GM12878 (cell line): ENCODE measurements at regions not wholly inside any gene's neighbourhood (a gene's known extent, or its start where the extent isn't known, plus 50 kb on each side); places are given as distances from the start of the nearest gene placed in this dataset.

ENCODE experiments used
- ATAC-seq: fragments of 200-7000 bp; cut with Tn5 transposase; 3 replicates; pipeline ENCODE4 v1.9.1; 2020; ENCODE audit warnings: mild to moderate bottlenecking, moderate library complexity
- BruUV-seq: library from RNA; stranded (reverse); fragments of 400-500 nt; replicated peaks from 2 replicates; lab custom pipeline; 2021; lab: Mats Ljungman, UMichigan
- CTCF ChIA-PET: fragments of 300-600 bp; sonication (Branson Sonifier 250); formaldehyde crosslinking; extraction: SDS; loops from one replicate; lab custom pipeline; 2021; ENCODE audit warnings: inconsistent platforms; lab: Yijun Ruan, JAX
- POLR2A ChIA-PET: fragments of 350-600 bp; formaldehyde crosslinking; extraction: SDS; loops from one replicate; lab custom pipeline; 2021; ENCODE audit warnings: inconsistent platforms; lab: Charles Lee
- RAD21 ChIA-PET: fragments of 300-600 bp; sonication (Branson Sonifier 250); formaldehyde crosslinking; loops from one replicate; lab custom pipeline; 2023; ENCODE audit warnings: antibody characterized with exemption; ENCODE audit not compliant: unreplicated experiment; lab: Charles Lee
- SMC1A ChIA-PET: fragments of 300-600 bp; sonication (Branson Sonifier 250); formaldehyde crosslinking; loops from one replicate; lab custom pipeline; 2023; ENCODE audit not compliant: unreplicated experiment, uncharacterized antibody; lab: Charles Lee
- DNase-seq: peaks from one replicate; pipeline ENCODE4 v3.0.0-alpha.2; 2011; ENCODE audit warnings: low read depth, low spot score
- FAIRE-seq: peaks from 3 replicates; lab custom pipeline; 2011; peaks lifted over from hg19 to GRCh38; lab: Jason Lieb, UNC
- H2AFZ ChIP-seq: 2 replicates; pipeline ENCODE4 v1.6.0; 2011; ENCODE audit warnings: low read depth, low read length, control low read depth; ENCODE audit not compliant: control insufficient read depth
- H3K27ac ChIP-seq: 2 replicates; pipeline ENCODE4 v1.5.1; 2011; ENCODE audit warnings: control low read depth; ENCODE audit not compliant: control insufficient read depth, insufficient read depth
- H3K27me3 ChIP-seq, 2 experiments: replicated peaks in 1 of 2; 2 replicates each; pipeline versions ENCODE4 v1.6.0 to v1.6.1; 2011; ENCODE audit warnings: low read length in 1 of 2; ENCODE audit not compliant: control insufficient read depth in 2 of 2, insufficient read depth in 2 of 2
- H3K36me3 ChIP-seq, 2 experiments: 2 replicates each; pipeline ENCODE4 v1.5.1; 2011; ENCODE audit warnings: low read length in 1 of 2; ENCODE audit not compliant: control insufficient read depth in 2 of 2, insufficient read depth in 2 of 2
- H3K4me1 ChIP-seq: 2 replicates; pipeline ENCODE4 v1.6.1; 2011; ENCODE audit warnings: mild to moderate bottlenecking, low read length, moderate library complexity, mixed read lengths; ENCODE audit not compliant: control insufficient read depth, insufficient read depth
- H3K4me2 ChIP-seq: 2 replicates; pipeline ENCODE4 v1.6.0; 2011; ENCODE audit warnings: control low read depth; ENCODE audit not compliant: control insufficient read depth, insufficient read depth
- H3K4me3 ChIP-seq: fragments of 200-600 bp; sonication (generic); 2 replicates; pipeline ENCODE4 v1.5.1; 2016
- H3K79me2 ChIP-seq: 2 replicates; pipeline ENCODE4 v1.6.0; 2011; ENCODE audit warnings: low read length; ENCODE audit not compliant: control insufficient read depth, insufficient read depth
- H3K9ac ChIP-seq: 2 replicates; pipeline ENCODE4 v1.8.0; 2011; ENCODE audit warnings: low read length, control low read depth, mixed read lengths; ENCODE audit not compliant: control insufficient read depth, insufficient read depth
- H3K9me3 ChIP-seq: replicated peaks from 3 replicates; pipeline ENCODE4 v1.5.1; 2011; ENCODE audit warnings: mild to moderate bottlenecking, low read length; ENCODE audit not compliant: control insufficient read depth, insufficient read depth
- H4K20me1 ChIP-seq: 2 replicates; pipeline ENCODE4 v1.6.0; 2011; ENCODE audit not compliant: control insufficient read depth, insufficient read depth
- E2F4 ChIP-seq: IDR thresholded peaks from 2 replicates; pipeline ENCODE4 v1.6.1; 2012; ENCODE audit warnings: low read depth, low read length, improper control_type of control experiment
- EGR1 ChIP-seq, 2 experiments: IDR thresholded peaks; 1 replicate in 1 of 2; 2 replicates in 1 of 2; pipeline ENCODE4 v1.6.1; 2011 to 2012; ENCODE audit warnings: low read depth in 2 of 2, low read length in 2 of 2, borderline replicate concordance in 1 of 2, mild to moderate bottlenecking in 1 of 2, moderate library complexity in 1 of 2
- GATAD2B ChIP-seq: fragments of 450-650 bp; conservative IDR thresholded peaks from 2 replicates; pipeline ENCODE4 v1.6.1; 2017; ENCODE audit warnings: low read depth, mild to moderate bottlenecking, moderate library complexity
- IKZF1 ChIP-seq: fragments of 450-650 bp; conservative IDR thresholded peaks from 2 replicates; pipeline ENCODE4 v1.6.1; 2017; ENCODE audit warnings: antibody characterized with exemption, mild to moderate bottlenecking
- IKZF2 ChIP-seq, 2 experiments: fragments of 450-650 bp; IDR thresholded peaks; 2 replicates each; pipeline ENCODE4 v1.6.1; 2017; ENCODE audit warnings: mild to moderate bottlenecking in 2 of 2, moderate library complexity in 2 of 2
- RELB ChIP-seq: fragments of 450-650 bp; IDR thresholded peaks from 2 replicates; pipeline ENCODE4 v1.6.1; 2017; ENCODE audit warnings: low read depth, mild to moderate bottlenecking, moderate library complexity
- SRF ChIP-seq, 2 experiments: IDR thresholded peaks; 2 replicates each; pipeline ENCODE4 v1.6.1; 2011; ENCODE audit warnings: low read depth in 2 of 2, low read length in 2 of 2, mild to moderate bottlenecking in 1 of 2, moderate library complexity in 1 of 2
- ZNF24 ChIP-seq: fragments of 450-650 bp; IDR thresholded peaks from 2 replicates; pipeline ENCODE4 v1.6.1; 2017; ENCODE audit warnings: antibody characterized with exemption, mild to moderate bottlenecking
- WGBS: methylation state at CpG from one replicate; pipeline ENCODE4 v1.1.6; 2016; ENCODE audit warnings: low lambda C conversion rate; ENCODE audit not compliant: insufficient replicate concordance, insufficient coverage; ENCODE audit errors: missing lambda C conversion rate; 5-methylcytosine and 5-hydroxymethylcytosine counted together
- in situ Hi-C: fragments of 300-500 bp; cut with MboI; formaldehyde crosslinking; loops from 9 replicates; pipeline ENCODE4 v1.14.3; 2018; ENCODE audit warnings: mixed read lengths
- intact Hi-C: fragments of 100-400 bp; cut with micrococcal nuclease; formaldehyde crosslinking; loops from one replicate; pipeline ENCODE4 v1.14.2; 2022; ENCODE audit not compliant: unreplicated experiment
- TF ChIP-seq, protein P1 (sequence below): fragments of 150-350 bp; IDR thresholded peaks from 2 replicates; pipeline ENCODE4 v1.6.1; 2016; ENCODE audit warnings: low read depth, low read length
- TF ChIP-seq, protein P2 (sequence below): IDR thresholded peaks from 2 replicates; pipeline ENCODE4 v1.6.1; 2011; ENCODE audit warnings: low read depth, mild to moderate bottlenecking, low read length, moderate library complexity, borderline replicate concordance; ENCODE audit errors: extremely low read depth
- TF ChIP-seq, protein P3 (sequence below): fragments of 450-650 bp; formaldehyde crosslinking; IDR thresholded peaks from 2 replicates; pipeline ENCODE4 v1.5.0; 2022; ENCODE audit warnings: mild to moderate bottlenecking, missing genetic modification characterization

- TF ChIP-seq, protein P1, sequence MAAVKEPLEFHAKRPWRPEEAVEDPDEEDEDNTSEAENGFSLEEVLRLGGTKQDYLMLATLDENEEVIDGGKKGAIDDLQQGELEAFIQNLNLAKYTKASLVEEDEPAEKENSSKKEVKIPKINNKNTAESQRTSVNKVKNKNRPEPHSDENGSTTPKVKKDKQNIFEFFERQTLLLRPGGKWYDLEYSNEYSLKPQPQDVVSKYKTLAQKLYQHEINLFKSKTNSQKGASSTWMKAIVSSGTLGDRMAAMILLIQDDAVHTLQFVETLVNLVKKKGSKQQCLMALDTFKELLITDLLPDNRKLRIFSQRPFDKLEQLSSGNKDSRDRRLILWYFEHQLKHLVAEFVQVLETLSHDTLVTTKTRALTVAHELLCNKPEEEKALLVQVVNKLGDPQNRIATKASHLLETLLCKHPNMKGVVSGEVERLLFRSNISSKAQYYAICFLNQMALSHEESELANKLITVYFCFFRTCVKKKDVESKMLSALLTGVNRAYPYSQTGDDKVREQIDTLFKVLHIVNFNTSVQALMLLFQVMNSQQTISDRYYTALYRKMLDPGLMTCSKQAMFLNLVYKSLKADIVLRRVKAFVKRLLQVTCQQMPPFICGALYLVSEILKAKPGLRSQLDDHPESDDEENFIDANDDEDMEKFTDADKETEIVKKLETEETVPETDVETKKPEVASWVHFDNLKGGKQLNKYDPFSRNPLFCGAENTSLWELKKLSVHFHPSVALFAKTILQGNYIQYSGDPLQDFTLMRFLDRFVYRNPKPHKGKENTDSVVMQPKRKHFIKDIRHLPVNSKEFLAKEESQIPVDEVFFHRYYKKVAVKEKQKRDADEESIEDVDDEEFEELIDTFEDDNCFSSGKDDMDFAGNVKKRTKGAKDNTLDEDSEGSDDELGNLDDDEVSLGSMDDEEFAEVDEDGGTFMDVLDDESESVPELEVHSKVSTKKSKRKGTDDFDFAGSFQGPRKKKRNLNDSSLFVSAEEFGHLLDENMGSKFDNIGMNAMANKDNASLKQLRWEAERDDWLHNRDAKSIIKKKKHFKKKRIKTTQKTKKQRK = no peak
- TF ChIP-seq E2F4 = no peak
These were observed 198.1 kb downstream of the CXCL12 start (continued) for GRCh38 chr10:44186821-44187220.

GRCh38 chr10:44186150-44186549, 198.7 kb downstream of the CXCL12 start:
- H3K27me3 ChIP-seq = no peaks in the 10 kb centered on the region
- H3K27ac ChIP-seq = no peak overlapping the region
- H4K20me1 ChIP-seq = no peaks in the 10 kb centered on the region
- BruUV-seq = no TSS peak
- no peaks in the 10 kb centered on the region for H3K4me1 ChIP-seq
- WGBS = 8% methylated on average over 2 of the region's 2 CpGs
- H3K36me3 ChIP-seq = no peaks in the 10 kb centered on the region
- POLR2A ChIA-PET = no interaction called here
- FAIRE-seq = no peak
- no peak for DNase-seq
- H3K4me3 ChIP-seq = no peak overlapping the region
- CTCF ChIA-PET = no interaction called here
- H3K4me2 ChIP-seq = no peak overlapping the region
- no peaks in the 10 kb centered on the region for H3K79me2 ChIP-seq
- SMC1A ChIA-PET = no interaction called here
- intact Hi-C loops (no loop called here), in situ Hi-C loops (no loop called here)
- ATAC-seq = no peak
- no peaks in the 10 kb centered on the region for H3K9me3 ChIP-seq
- H2AFZ ChIP-seq = no peak overlapping the region
- H3K9ac ChIP-seq = no peak overlapping the region
- RAD21 ChIA-PET = no interaction called here
- TF ChIP-seq IKZF1 (no peak), RELB (no peak), IKZF2 (IDR thresholded peaks at IDR 0.05) (no peak), GATAD2B (no peak), SRF (IDR thresholded peaks at IDR 0.05; ENCODE audit: low read depth in 2 of 2, low read length in 2 of 2) (no peak), ZNF24 (no peak), EGR1 (IDR thresholded peaks at IDR 0.05; ENCODE audit: borderline replicate concordance in 1 of 2, low read depth in 2 of 2, low read length in 2 of 2) (no peak)
- TF ChIP-seq, protein P2, sequence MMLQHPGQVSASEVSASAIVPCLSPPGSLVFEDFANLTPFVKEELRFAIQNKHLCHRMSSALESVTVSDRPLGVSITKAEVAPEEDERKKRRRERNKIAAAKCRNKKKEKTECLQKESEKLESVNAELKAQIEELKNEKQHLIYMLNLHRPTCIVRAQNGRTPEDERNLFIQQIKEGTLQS = no peak
- TF ChIP-seq, protein P3, sequence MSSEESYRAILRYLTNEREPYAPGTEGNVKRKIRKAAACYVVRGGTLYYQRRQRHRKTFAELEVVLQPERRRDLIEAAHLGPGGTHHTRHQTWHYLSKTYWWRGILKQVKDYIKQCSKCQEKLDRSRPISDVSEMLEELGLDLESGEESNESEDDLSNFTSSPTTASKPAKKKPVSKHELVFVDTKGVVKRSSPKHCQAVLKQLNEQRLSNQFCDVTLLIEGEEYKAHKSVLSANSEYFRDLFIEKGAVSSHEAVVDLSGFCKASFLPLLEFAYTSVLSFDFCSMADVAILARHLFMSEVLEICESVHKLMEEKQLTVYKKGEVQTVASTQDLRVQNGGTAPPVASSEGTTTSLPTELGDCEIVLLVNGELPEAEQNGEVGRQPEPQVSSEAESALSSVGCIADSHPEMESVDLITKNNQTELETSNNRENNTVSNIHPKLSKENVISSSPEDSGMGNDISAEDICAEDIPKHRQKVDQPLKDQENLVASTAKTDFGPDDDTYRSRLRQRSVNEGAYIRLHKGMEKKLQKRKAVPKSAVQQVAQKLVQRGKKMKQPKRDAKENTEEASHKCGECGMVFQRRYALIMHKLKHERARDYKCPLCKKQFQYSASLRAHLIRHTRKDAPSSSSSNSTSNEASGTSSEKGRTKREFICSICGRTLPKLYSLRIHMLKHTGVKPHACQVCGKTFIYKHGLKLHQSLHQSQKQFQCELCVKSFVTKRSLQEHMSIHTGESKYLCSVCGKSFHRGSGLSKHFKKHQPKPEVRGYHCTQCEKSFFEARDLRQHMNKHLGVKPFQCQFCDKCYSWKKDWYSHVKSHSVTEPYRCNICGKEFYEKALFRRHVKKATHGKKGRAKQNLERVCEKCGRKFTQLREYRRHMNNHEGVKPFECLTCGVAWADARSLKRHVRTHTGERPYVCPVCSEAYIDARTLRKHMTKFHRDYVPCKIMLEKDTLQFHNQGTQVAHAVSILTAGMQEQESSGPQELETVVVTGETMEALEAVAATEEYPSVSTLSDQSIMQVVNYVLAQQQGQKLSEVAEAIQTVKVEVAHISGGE (CRISPR knock-in tag) = no peak
